PC-9 (cell line): ENCODE measurements at regions not wholly inside any gene's neighbourhood (a gene's known extent, or its start where the extent isn't known, plus 50 kb on each side); places are given as distances from the start of the nearest gene placed in this dataset.
A peak's percentile ranks its signal among the peaks of the same experiment; 100 is the strongest.

Source experiments
- BruUV-seq: library from RNA; stranded (reverse); fragments of 400-500 nt; replicated peaks from 2 replicates; lab custom pipeline; 2021; lab: Mats Ljungman, UMichigan
- CTCF ChIA-PET: fragments of 300-600 bp; sonication (Branson Sonifier 250); formaldehyde crosslinking; loops from one replicate; lab custom pipeline; 2022; ENCODE audit warnings: antibody characterized with exemption; lab: Charles Lee
- POLR2A ChIA-PET: fragments of 300-600 bp; sonication (Branson Sonifier 250); formaldehyde crosslinking; loops from one replicate; lab custom pipeline; 2022; ENCODE audit warnings: antibody characterized with exemption; ENCODE audit not compliant: unreplicated experiment; lab: Charles Lee
- DNase-seq, 2 experiments: peaks; one replicate each; pipeline versions ENCODE4 v3.0.0 to v3.0.0-alpha.2; 2015 to 2022; ENCODE audit warnings: mixed read lengths in 1 of 2
- H2AFZ ChIP-seq: fragments of 200-600 bp; sonication (generic); 2 replicates; pipeline ENCODE4 v1.8.1; 2017; ENCODE audit warnings: antibody characterized with exemption
- H3F3A ChIP-seq: fragments of 200-600 bp; sonication (generic); 2 replicates; pipeline ENCODE4 v1.8.1; 2017; ENCODE audit warnings: antibody characterized with exemption, mild to moderate bottlenecking, low read depth; ENCODE audit not compliant: insufficient read depth
- H3K27ac ChIP-seq: fragments of 200-600 bp; sonication (generic); 2 replicates; pipeline ENCODE4 v1.6.1; 2016; ENCODE audit warnings: mixed run types
- H3K27me3 ChIP-seq: fragments of 200-600 bp; sonication (generic); 2 replicates; pipeline ENCODE4 v1.6.1; 2016; ENCODE audit warnings: low read depth, mixed run types; ENCODE audit not compliant: insufficient read depth
- H3K36me3 ChIP-seq: fragments of 200-600 bp; sonication (generic); 2 replicates; pipeline ENCODE4 v1.6.1; 2016; ENCODE audit warnings: low read depth, mixed run types
- H3K4me1 ChIP-seq: fragments of 200-600 bp; sonication (generic); replicated peaks from 2 replicates; pipeline ENCODE4 v1.6.1; 2016; ENCODE audit warnings: mixed run types; ENCODE audit not compliant: insufficient read depth
- H3K4me2 ChIP-seq: fragments of 200-600 bp; sonication (generic); 2 replicates; pipeline ENCODE4 v1.6.1; 2017; ENCODE audit warnings: mixed run types
- H3K4me3 ChIP-seq: fragments of 200-600 bp; sonication (generic); 2 replicates; pipeline ENCODE4 v1.6.1; 2016; ENCODE audit warnings: mixed run types
- H3K79me2 ChIP-seq: fragments of 200-600 bp; sonication (generic); 2 replicates; pipeline ENCODE4 v1.6.1; 2017; ENCODE audit warnings: low read depth, mixed run types
- H3K9me2 ChIP-seq: fragments of 200-600 bp; sonication (generic); 2 replicates; pipeline ENCODE4 v1.8.1; 2017; ENCODE audit warnings: mild to moderate bottlenecking; ENCODE audit not compliant: insufficient read depth
- H3K9me3 ChIP-seq: fragments of 200-600 bp; sonication (generic); 2 replicates; pipeline ENCODE4 v1.8.1; 2016; ENCODE audit warnings: low read depth; ENCODE audit not compliant: insufficient read depth
- H4K20me1 ChIP-seq: fragments of 200-600 bp; sonication (generic); 2 replicates; pipeline ENCODE4 v1.8.1; 2017; ENCODE audit not compliant: insufficient read depth
- CTCF ChIP-seq: fragments of 200-600 bp; sonication (generic); conservative IDR thresholded peaks from 2 replicates; pipeline ENCODE4 v1.6.1; 2017; ENCODE audit warnings: mixed run types, antibody characterized with exemption, mild to moderate bottlenecking, moderate library complexity
- EZH2 ChIP-seq: fragments of 200-600 bp; sonication (generic); IDR thresholded peaks from 2 replicates; pipeline ENCODE4 v1.8.0; 2017; ENCODE audit warnings: antibody characterized with exemption, low read depth
- intact Hi-C: fragments of 100-400 bp; cut with micrococcal nuclease; formaldehyde crosslinking; loops from one replicate; pipeline ENCODE4 v1.10.0; 2022; ENCODE audit not compliant: unreplicated experiment

- CTCF ChIA-PET: no interaction called here
- H3K4me1 ChIP-seq: peaks cover 52% of the 10 kb centered on the region
- intact Hi-C loops: loop anchor here (1.0 kb wide), 1 partner anchor 337 kb away; no protein-coding TSS in a partner anchor
Observed at GRCh38 chr1:199272628-199273086, 633.8 kb downstream of the PTPRC start.

GRCh38 chr1:199273837-199274379 lies 635.1 kb downstream of the PTPRC start:
- peak overlapping the region; percentile 98 for H3K27ac ChIP-seq
- no peaks in the 10 kb centered on the region for H4K20me1 ChIP-seq
- peak overlapping the region; percentile 58; the same call in 1 of the 2 replicates for H2AFZ ChIP-seq
- ChIA-PET POLR2A (no interaction called here), CTCF (no interaction called here)
- H3K9me2 ChIP-seq: no peaks in the 10 kb centered on the region
- peaks cover 15% of the 10 kb centered on the region for H3K9me3 ChIP-seq
- no peaks in the 10 kb centered on the region for H3K79me2 ChIP-seq
- peak; percentile 42 to 73 for DNase-seq
- peak overlapping the region; percentile 63 for H3K4me2 ChIP-seq
- H3K4me3 ChIP-seq: no peak overlapping the region
- no peaks in the 10 kb centered on the region for H3K27me3 ChIP-seq
- no peaks in the 10 kb centered on the region for H3K36me3 ChIP-seq
- TF ChIP-seq CTCF (no peak), EZH2 (no peak)
- peaks cover 40% of the 10 kb centered on the region for H3F3A ChIP-seq
- intact Hi-C loops: no loop called here
- H3K4me1 ChIP-seq: peaks cover 52% of the 10 kb centered on the region
- no TSS peak for BruUV-seq

More at GRCh38 chr1:199272628-199273086, 633.8 kb downstream of the PTPRC start:
- BruUV-seq: no TSS peak
- Histone ChIP-seq H3K27me3 (no peaks in the 10 kb centered on the region), H4K20me1 (no peaks in the 10 kb centered on the region), H2AFZ (no peak overlapping the region), H3K4me2 (peak overlapping the region; percentile 64), H3F3A (peaks cover 40% of the 10 kb centered on the region), H3K27ac (peak overlapping the region; percentile 98), H3K4me3 (peak overlapping the region; percentile 21; the same call in 1 of the 2 replicates), H3K36me3 (no peaks in the 10 kb centered on the region), H3K9me2 (no peaks in the 10 kb centered on the region), H3K9me3 (peaks cover 15% of the 10 kb centered on the region), H3K79me2 (no peaks in the 10 kb centered on the region)
- DNase-seq: peak; percentile 89 to 96
- no peak for TF ChIP-seq EZH2
- TF ChIP-seq CTCF: no peak
- POLR2A ChIA-PET: interaction anchor here (0.6 kb wide), 1 partner anchor 1770 kb away, joined by 3 read pairs; no protein-coding TSS in a partner anchor

- no peak for DNase-seq
- H3K4me3 ChIP-seq: no peak overlapping the region
Observed at GRCh38 chr1:199279067-199279466, 640.2 kb downstream of the PTPRC start.

More at GRCh38 chr1:199279067-199279466, 640.2 kb downstream of the PTPRC start:
- Histone ChIP-seq H3K27me3 (no peaks in the 10 kb centered on the region), H3K79me2 (no peaks in the 10 kb centered on the region), H3K36me3 (no peaks in the 10 kb centered on the region), H3K27ac (no peak overlapping the region), H4K20me1 (no peaks in the 10 kb centered on the region), H3K9me2 (no peaks in the 10 kb centered on the region), H2AFZ (no peak overlapping the region), H3K9me3 (no peaks in the 10 kb centered on the region; the same call in 1 of the 2 replicates), H3K4me1 (peaks cover 15% of the 10 kb centered on the region), H3K4me2 (no peak overlapping the region), H3F3A (peaks cover 5% of the 10 kb centered on the region; the same call in 1 of the 2 replicates)
- CTCF ChIA-PET: interaction anchor here (0.6 kb wide), 1 partner anchor 903 kb away, joined by 4 read pairs; no protein-coding TSS in a partner anchor
- intact Hi-C loops: no loop called here
- POLR2A ChIA-PET: no interaction called here
- TF ChIP-seq CTCF: no peak
- TF ChIP-seq EZH2: no peak
- BruUV-seq: no TSS peak
